ENCODE measurements at regions not wholly inside any gene's neighbourhood (a gene's known extent, or its start where the extent isn't known, plus 50 kb on each side); places are given as distances from the start of the nearest gene placed in this dataset.

- H3K4me1 ChIP-seq: no peaks in the 10 kb centered on the region
- no peaks in the 10 kb centered on the region for H3K36me3 ChIP-seq
- H3K4me3 ChIP-seq: no peak overlapping the region
- no peaks in the 10 kb centered on the region for H3K9me3 ChIP-seq
- no peaks in the 10 kb centered on the region for H3K27me3 ChIP-seq
- no peak for DNase-seq
- no peak overlapping the region for H3K27ac ChIP-seq
- intact Hi-C loops (cut with DNase I): no loop called here
- TF ChIP-seq CTCF (IDR thresholded peaks at IDR 0.05) (no peak), POLR2A (IDR thresholded peaks at IDR 0.05) (no peak)
- no peak for ATAC-seq
- 67% methylated on average over 4 of the region's 16 CpGs for WGBS (ENCODE audit: insufficient coverage, low coverage, low lambda C conversion rate, missing lambda C conversion rate)
These were observed 240.1 kb upstream of the PITRM1 start for GRCh38 chr10:3412646-3413045.

GRCh38 chr10:3412071-3412582 lies 239.5 kb upstream of the PITRM1 start:
- Histone ChIP-seq H3K36me3 (no peaks in the 10 kb centered on the region), H3K27ac (no peak overlapping the region), H3K4me3 (no peak overlapping the region), H3K9me3 (no peaks in the 10 kb centered on the region), H3K27me3 (no peaks in the 10 kb centered on the region), H3K4me1 (no peaks in the 10 kb centered on the region)
- no peak for ATAC-seq
- WGBS (ENCODE audit: insufficient coverage, low coverage, low lambda C conversion rate, missing lambda C conversion rate): 60% methylated on average over 3 of the region's 5 CpGs
- DNase-seq: no peak
- no peak for TF ChIP-seq CTCF (IDR thresholded peaks at IDR 0.05)
- TF ChIP-seq POLR2A (IDR thresholded peaks at IDR 0.05): no peak
- intact Hi-C loops (cut with DNase I): no loop called here

- no peak for DNase-seq
- Histone ChIP-seq H3K36me3 (no peaks in the 10 kb centered on the region), H3K4me1 (no peaks in the 10 kb centered on the region), H3K9me3 (no peaks in the 10 kb centered on the region), H3K27ac (no peak overlapping the region), H3K27me3 (no peaks in the 10 kb centered on the region), H3K4me3 (no peak overlapping the region)
- intact Hi-C loops (cut with DNase I): no loop called here
- 39% methylated on average over 3 of the region's 3 CpGs for WGBS (ENCODE audit: insufficient coverage, low coverage, low lambda C conversion rate, missing lambda C conversion rate)
- TF ChIP-seq CTCF (IDR thresholded peaks at IDR 0.05) (no peak), POLR2A (IDR thresholded peaks at IDR 0.05) (no peak)
- ATAC-seq: peak in 1 of 4 donors; percentile 31
These were observed 238.5 kb upstream of the PITRM1 start for GRCh38 chr10:3411044-3411443.

GRCh38 chr10:3409928-3410327 lies 237.3 kb upstream of the PITRM1 start:
- Histone ChIP-seq H3K4me1 (no peaks in the 10 kb centered on the region), H3K9me3 (no peaks in the 10 kb centered on the region), H3K27me3 (no peaks in the 10 kb centered on the region), H3K36me3 (no peaks in the 10 kb centered on the region), H3K4me3 (no peak overlapping the region), H3K27ac (no peak overlapping the region)
- intact Hi-C loops (cut with DNase I): no loop called here
- ATAC-seq (no peak), DNase-seq (no peak)
- 80% methylated on average over 2 of the region's 4 CpGs for WGBS (ENCODE audit: insufficient coverage, low coverage, low lambda C conversion rate, missing lambda C conversion rate)
- no peak for TF ChIP-seq POLR2A (IDR thresholded peaks at IDR 0.05)
- TF ChIP-seq CTCF (IDR thresholded peaks at IDR 0.05): no peak

Data from right lobe of liver (tissue), 6 donors.